ENCODE measurements at regions not wholly inside any gene's neighbourhood (a gene's known extent, or its start where the extent isn't known, plus 50 kb on each side); places are given as distances from the start of the nearest gene placed in this dataset.
"Not testable (repeated sequence)": the region's sequence is repeated elsewhere in the genome, so short reads cannot be mapped to it uniquely, and the experiment has no call there.

DNA sequence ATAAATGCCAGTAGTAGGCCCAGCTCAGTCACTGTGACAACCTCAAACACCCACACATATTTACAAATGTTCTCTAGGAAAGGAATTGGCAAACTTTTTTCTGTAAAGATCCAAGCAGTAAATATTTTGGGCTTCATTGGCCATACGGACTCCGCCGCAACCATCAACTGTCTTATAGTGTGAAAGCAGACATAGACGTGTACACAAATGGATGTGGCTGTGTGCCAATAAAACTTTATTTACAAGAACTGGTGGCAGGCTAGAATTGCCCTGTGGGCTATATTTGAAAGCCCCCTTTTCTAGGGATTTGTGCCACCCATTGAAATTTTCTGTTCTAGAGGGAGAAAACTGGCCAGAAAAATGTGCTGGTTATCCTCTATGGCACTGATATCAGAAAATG, 683.8 kb upstream of the EEF2KMT start:
- DNase-seq (ENCODE audit: low read depth in 3 of 3), result no peak

DNA sequence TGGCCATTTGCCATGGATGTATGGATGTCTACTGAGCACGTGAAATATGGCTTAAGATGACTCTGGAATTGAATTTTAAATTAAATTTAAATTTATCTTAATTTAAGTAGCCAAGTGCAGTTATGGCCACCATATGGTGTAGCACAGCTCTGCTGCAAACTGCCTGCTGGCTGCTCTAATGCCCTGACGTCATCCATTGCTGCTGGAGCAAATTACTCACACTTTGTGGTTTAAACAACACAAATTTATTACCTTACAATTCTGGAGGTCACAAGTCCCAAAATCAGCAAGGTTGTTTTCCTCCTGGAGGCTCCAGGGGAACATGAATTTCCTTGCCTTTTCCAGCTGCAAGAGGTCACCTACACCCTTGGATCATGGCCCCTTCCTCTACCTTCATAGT, 679.3 kb upstream of the EEF2KMT start:
- DNase-seq (ENCODE audit: low read depth in 3 of 3), result no peak

DNA sequence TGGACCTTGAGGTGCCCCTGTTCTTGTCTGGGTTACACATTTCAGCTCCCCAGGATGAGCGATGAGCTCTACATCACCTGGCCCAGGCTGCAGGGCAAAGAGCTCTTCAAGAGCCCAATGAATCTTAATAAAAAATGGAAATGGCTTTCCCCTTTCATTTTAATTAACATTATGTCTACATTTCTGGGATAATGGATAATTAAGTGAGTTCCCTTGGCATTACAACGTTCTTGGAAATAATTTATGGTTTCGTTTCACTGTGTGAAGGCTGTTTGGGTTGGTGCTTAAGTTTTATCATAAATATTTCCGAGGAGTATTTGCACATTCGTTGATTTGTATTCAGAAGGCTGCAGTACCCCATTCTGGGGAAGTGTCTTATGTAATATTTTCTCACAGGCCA, 678.3 kb upstream of the EEF2KMT start:
- no peak for DNase-seq (ENCODE audit: low read depth in 3 of 3)

GRCh38 chr16:5770118-5770517, 672.5 kb upstream of the EEF2KMT start:
- no peak for DNase-seq (ENCODE audit: low read depth in 3 of 3)

DNA sequence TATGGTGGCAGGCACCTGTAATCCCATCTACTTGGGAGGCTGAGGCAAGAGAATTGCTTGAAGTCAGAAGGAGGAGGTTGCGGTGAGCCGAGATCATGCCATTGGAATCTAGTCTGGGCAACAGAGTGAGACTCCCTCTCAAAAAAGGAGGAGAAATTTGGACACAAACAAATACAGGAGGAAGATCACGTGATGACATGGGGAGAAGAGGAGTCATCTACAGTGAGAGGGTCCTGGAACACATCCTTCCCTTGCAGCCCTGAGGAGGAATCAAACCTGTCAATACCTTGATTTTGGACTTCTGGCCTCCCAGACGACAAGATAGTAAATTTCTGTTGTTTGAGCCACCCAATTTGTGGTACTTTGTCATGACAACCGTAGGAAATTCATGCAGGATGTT, 671.9 kb upstream of the EEF2KMT start:
- DNase-seq (ENCODE audit: low read depth in 3 of 3), result no peak

DNA sequence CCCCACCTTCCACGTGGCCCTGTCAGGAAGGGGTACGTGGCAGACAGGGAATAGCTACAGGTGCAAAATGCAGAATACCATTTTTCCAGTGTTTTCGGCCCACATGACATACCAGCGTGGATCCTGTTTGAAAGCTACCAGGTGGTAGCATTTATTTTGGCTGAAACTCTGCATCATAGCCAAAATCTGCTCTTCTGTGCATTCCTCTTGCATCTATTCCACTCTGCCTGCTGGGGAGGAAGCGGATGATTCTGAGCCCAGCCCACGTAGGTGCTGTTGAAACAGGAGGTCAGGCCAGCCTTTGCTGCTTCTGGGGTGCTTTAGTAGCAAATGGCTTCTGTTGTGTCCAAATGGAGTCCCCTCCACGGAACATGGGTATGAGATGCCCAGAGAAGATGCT, 670.9 kb upstream of the EEF2KMT start:
- DNase-seq (ENCODE audit: low read depth in 3 of 3), result no peak

GRCh38 chr16:5763176-5763575, 665.6 kb upstream of the EEF2KMT start:
- no peak for DNase-seq (ENCODE audit: low read depth in 3 of 3)

DNA sequence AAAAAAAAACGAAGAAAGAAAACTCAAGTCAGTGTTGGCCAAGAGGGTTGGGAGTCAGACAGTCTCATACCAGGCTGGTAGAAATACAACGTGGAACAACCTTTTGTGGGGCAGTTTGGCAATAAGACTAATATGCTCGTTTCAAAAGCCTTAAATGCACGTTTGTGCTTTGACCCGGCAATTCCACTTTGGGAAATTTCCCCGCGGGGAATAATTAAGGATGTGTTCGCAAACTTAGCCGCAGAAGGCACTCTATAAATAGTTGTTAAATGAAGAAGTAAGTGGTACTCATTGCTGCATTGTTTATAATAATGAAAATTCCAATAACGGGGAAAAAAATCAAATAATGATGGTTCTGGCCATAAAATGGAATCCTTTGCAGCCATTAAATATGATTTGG, 664.8 kb upstream of the EEF2KMT start:
- no peak for DNase-seq (ENCODE audit: low read depth in 3 of 3)

GRCh38 chr16:5761592-5761991, 664.0 kb upstream of the EEF2KMT start:
- DNase-seq (ENCODE audit: low read depth in 3 of 3), result no peak

DNA sequence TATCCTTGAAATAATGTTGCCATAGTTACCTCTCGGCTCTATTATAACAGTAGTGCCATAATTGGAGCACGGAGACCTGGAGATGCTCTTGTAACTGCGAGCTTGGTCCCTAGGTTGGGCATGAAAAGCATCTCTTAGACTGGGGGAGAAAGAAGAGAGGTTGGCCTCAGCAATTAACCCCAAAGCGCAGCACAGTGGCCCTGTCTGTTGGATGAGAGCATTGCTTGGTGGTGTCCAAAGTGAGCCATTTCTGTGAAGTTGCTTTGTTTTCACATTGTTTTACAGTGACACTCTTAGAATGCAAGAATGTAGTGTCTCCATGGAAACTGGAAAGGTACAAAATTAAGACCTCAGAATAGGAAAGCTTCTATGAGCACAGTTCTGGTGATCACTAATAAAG, 660.7 kb upstream of the EEF2KMT start:
- no peak for DNase-seq (ENCODE audit: low read depth in 3 of 3)

GRCh38 chr16:5756969-5757368, 659.4 kb upstream of the EEF2KMT start:
- no peak for DNase-seq (ENCODE audit: low read depth in 3 of 3)

GRCh38 chr16:5753381-5753780, 655.8 kb upstream of the EEF2KMT start:
- DNase-seq (ENCODE audit: low read depth in 3 of 3), result no peak

GRCh38 chr16:5751216-5751615, 653.6 kb upstream of the EEF2KMT start:
- no peak for DNase-seq (ENCODE audit: low read depth in 3 of 3)

GRCh38 chr16:5750439-5750838, 652.8 kb upstream of the EEF2KMT start:
- not testable (repeated sequence) for DNase-seq (ENCODE audit: low read depth in 3 of 3)

DNA sequence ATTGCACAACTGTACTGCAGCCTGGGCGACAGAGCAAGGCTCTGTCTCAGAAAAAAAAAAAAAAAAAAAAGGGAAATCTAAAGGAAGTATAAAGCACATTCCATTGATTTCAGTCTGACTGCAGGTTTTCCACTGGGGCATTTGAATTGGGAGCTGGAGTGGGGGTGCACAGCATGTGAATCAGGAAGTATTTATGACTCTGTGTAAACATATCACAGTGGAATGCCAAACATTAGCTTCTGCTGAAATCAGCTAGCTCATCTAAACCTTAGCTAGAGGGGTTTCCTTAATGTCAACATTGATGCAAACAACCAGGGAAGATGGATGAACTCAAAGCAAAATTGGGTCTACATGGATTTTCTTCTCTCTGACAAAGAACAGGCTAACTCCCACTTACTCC, 641.0 kb upstream of the EEF2KMT start:
- DNase-seq (ENCODE audit: low read depth in 3 of 3), result no peak

- DNase-seq (ENCODE audit: low read depth in 3 of 3), result no peak
These were observed 638.8 kb upstream of the EEF2KMT start for GRCh38 chr16:5736209-5736930.

DNA sequence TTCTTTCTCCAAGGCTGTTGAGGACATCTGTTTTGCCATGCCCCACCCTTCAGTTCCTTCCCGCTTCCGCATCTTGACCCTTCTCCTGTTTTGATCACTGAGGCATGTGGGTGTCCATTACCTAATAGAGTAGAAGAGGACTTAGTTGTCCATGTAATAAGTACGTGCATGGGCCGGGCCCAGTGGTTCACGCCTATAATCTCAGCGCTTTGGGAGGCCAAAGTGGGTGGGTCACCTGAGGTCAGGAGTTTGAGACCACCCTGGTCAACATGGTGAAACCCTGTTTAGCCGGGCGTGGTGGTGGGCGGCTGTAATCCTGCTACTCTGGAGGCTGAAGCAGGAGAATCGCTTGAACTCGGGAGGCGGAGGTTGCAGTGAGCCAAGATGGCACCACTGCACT, 637.8 kb upstream of the EEF2KMT start:
- DNase-seq (ENCODE audit: low read depth in 3 of 3), result no peak

DNA sequence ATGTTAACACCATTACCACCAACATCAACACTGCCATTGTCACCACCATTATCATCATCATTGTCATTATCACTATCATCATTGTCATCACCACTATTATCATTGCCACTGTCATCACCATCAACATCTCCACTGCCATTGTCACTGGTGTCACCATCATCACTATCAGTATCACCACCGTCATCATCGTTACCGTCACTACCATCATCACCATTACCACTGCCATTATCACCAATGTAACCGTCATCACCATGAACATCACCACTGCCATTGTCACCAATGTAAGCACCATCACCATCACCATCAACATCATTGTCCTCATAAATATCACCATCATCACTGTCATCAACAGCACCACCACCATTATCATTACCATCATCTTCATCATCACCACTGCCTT, 633.2 kb upstream of the EEF2KMT start:
- DNase-seq (ENCODE audit: low read depth in 3 of 3), result no peak

DNA sequence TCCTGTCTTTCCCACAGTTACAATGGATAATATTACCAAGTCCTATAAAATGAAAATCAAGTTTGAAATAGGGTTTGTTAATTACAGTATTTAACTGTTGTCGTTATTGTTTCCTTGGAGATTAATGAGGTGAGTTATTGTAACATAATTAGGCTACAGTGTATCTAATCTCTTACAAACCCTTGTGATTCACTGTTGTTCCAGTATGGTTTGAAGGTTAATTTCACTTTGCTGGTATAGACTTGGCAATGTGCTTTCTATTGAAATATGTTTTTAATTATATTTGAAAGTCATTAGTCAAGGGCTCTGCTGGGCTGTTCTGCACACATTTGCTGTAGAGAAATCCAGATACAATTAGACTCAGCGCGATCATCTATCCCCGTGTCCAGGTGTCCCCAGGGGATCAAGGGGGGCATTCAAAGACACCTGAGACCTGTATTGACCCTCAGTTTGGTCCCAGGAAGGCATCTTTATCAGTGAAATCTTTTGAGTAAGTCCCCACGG, 624.6 kb upstream of the EEF2KMT start:
- DNase-seq (ENCODE audit: low read depth in 3 of 3), result no peak

GRCh38 chr16:5715155-5715554, 617.6 kb upstream of the EEF2KMT start:
- no peak for DNase-seq (ENCODE audit: low read depth in 3 of 3)

DNA sequence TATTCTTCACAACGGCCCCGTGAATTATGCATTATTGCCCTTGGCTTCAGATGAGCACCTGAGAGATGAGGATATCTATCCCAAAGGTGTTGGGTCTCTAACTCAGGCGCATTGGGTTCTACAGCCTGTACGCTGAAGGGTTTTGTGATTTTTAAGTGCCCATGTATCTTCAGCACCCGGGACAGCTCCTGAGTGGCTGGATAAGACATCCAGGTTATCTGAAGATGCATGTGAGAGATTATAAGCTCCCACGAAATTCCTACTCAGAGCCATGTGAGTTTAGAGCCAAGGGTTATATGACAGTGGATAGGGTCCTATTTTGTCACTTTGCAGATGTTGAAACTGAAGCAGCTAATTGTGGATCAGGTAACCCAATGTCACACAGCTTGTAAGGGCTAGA, 612.3 kb upstream of the EEF2KMT start:
- no peak for DNase-seq (ENCODE audit: low read depth in 3 of 3)

DNA sequence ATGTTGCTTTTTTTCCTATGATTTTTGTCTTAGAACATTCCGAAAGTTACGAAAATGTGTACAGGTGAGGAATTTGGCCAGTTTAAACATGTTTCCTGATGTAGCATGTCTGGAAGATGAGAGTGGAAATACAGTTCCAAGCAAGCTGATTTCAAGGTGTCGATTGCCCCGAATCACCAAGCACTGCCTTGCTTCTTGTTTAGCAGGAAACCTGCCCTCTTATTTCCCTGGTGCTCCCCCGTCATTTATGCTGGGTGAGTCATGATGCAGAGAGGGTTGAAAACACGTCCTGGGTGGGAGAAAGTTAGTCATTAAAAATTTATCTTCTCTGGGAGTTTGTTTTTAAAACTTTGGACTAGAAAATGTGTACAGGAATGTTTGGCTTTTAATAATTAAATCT, 608.6 kb upstream of the EEF2KMT start:
- no peak for DNase-seq (ENCODE audit: low read depth in 3 of 3)

DNA sequence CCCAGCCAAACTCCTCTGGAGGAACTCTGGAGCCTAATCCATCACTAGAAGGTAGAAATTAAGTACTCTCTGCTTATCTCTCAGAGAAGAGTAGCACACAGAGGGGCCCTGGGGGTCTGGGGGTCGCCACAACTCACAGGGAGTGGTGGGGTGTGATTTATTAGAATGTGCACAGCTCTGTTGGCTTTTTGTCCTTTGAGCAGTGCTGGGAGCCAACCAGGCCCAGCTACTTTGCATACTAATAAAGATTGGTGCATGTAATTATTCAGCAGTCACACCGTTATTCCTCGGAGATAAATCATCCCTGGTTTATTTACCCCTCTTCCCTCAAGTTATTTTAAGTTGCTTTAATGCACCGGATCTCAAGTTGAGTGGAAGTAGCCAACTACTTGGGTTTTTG, 606.7 kb upstream of the EEF2KMT start:
- no peak for DNase-seq (ENCODE audit: low read depth in 3 of 3)

GRCh38 chr16:5693426-5693825, 595.8 kb upstream of the EEF2KMT start:
- DNase-seq (ENCODE audit: low read depth in 3 of 3), result no peak
